Fibroblast of lung (primary cell): ENCODE measurements at regions not wholly inside any gene's neighbourhood (a gene's known extent, or its start where the extent isn't known, plus 50 kb on each side); places are given as distances from the start of the nearest gene placed in this dataset.

Experiments
- DNase-seq, 2 donors: peaks; one replicate each; pipeline versions ENCODE4 v3.0.0 to v3.0.0-alpha.2; 2010; ENCODE audit warnings: low read depth in 2 of 2
- H2AFZ ChIP-seq: 2 replicates; pipeline ENCODE4 v1.5.1; 2012; ENCODE audit warnings: low read length, control low read depth, inconsistent platforms
- H3K27ac ChIP-seq: 2 replicates; pipeline ENCODE4 v1.5.1; 2011; ENCODE audit warnings: low read length, control low read depth; ENCODE audit not compliant: insufficient read depth
- H3K27me3 ChIP-seq: 2 replicates; pipeline ENCODE4 v1.5.1; 2011; ENCODE audit warnings: mild to moderate bottlenecking, low read length; ENCODE audit not compliant: control insufficient read depth, insufficient read depth
- H3K36me3 ChIP-seq: 2 replicates; pipeline ENCODE4 v1.5.1; 2011; ENCODE audit warnings: low read length; ENCODE audit not compliant: control insufficient read depth, insufficient read depth
- H3K4me1 ChIP-seq: 2 replicates; pipeline ENCODE4 v1.5.1; 2011; ENCODE audit warnings: low read length; ENCODE audit not compliant: control insufficient read depth, insufficient read depth; ENCODE audit errors: extremely low read depth
- H3K4me2 ChIP-seq: 2 replicates; pipeline ENCODE4 v1.5.1; 2011; ENCODE audit warnings: low read length, control low read depth; ENCODE audit not compliant: insufficient read depth; ENCODE audit errors: extremely low read depth
- H3K4me3 ChIP-seq, 4 experiments: fragments of 200-600 bp in 1 of 4; sonication (generic) in 1 of 4; replicated peaks in 1 of 4; 2 replicates each; pipeline ENCODE4 v1.5.1; 2011 to 2016; ENCODE audit warnings: low read length in 4 of 4, low read depth in 3 of 4, mild to moderate bottlenecking in 3 of 4, control low read depth in 2 of 4, inconsistent platforms in 1 of 4, mixed read lengths in 1 of 4; ENCODE audit not compliant: insufficient read depth in 1 of 4; ENCODE audit errors: control extremely low read depth in 1 of 4
- H3K79me2 ChIP-seq: 2 replicates; pipeline ENCODE4 v1.5.1; 2012; ENCODE audit warnings: mild to moderate bottlenecking, low read length, inconsistent platforms; ENCODE audit not compliant: control insufficient read depth, insufficient read depth
- H3K9ac ChIP-seq: 2 replicates; pipeline ENCODE4 v1.5.1; 2011; ENCODE audit warnings: mild to moderate bottlenecking, low read length, control low read depth; ENCODE audit not compliant: insufficient read depth
- H3K9me3 ChIP-seq: 2 replicates; pipeline ENCODE4 v1.5.1; 2012; ENCODE audit warnings: low read depth, low read length; ENCODE audit not compliant: control insufficient read depth, insufficient read depth
- H4K20me1 ChIP-seq: 2 replicates; pipeline ENCODE4 v1.5.1; 2011; ENCODE audit warnings: low read length; ENCODE audit not compliant: control insufficient read depth, insufficient read depth; ENCODE audit errors: extremely low read depth
- EZH2 ChIP-seq: IDR thresholded peaks from 2 replicates; pipeline ENCODE4 v1.5.1; 2012; ENCODE audit warnings: low read length, control low read depth, mild to moderate bottlenecking; ENCODE audit errors: missing control alignments
- TF ChIP-seq, protein P1 (sequence below), 2 donors: IDR thresholded peaks in 1 of 2; conservative IDR thresholded peaks in 1 of 2; 1 replicate in 1 of 2; 2 replicates in 1 of 2; pipeline ENCODE4 v1.5.1; 2011 to 2012; ENCODE audit warnings: low read length in 2 of 2, control low read depth in 1 of 2, inconsistent platforms in 1 of 2, low read depth in 1 of 2, mild to moderate bottlenecking in 1 of 2

DNA sequence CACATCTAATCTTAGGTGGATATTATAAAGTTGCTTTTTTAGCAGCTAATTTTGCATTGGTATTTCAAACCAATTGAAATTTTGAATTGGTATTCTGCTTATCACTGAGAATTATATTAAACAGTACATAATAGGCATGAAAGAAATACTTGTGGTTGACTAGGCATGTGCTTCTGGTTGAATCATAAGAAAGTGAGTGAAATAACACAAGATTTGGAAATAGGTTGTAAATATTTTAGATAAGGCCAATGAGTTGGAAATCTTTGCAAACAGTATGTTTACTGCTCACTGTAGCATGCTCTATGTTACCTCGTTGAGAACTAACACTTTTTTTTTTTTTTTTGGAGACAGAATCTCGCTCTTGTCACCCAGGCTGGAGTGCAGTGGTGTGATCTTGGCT is 66.8 kb upstream of the RFC3 start:
- H3K4me2 ChIP-seq: no peak overlapping the region
- no peak overlapping the region for H3K27ac ChIP-seq
- no peak overlapping the region for H2AFZ ChIP-seq
- H3K36me3 ChIP-seq: no peaks in the 10 kb centered on the region
- DNase-seq: peak; percentile 50 to 88
- no peaks in the 10 kb centered on the region for H4K20me1 ChIP-seq
- H3K9me3 ChIP-seq: no peaks in the 10 kb centered on the region
- H3K4me1 ChIP-seq: no peaks in the 10 kb centered on the region
- H3K9ac ChIP-seq: no peak overlapping the region
- TF ChIP-seq, protein P1, sequence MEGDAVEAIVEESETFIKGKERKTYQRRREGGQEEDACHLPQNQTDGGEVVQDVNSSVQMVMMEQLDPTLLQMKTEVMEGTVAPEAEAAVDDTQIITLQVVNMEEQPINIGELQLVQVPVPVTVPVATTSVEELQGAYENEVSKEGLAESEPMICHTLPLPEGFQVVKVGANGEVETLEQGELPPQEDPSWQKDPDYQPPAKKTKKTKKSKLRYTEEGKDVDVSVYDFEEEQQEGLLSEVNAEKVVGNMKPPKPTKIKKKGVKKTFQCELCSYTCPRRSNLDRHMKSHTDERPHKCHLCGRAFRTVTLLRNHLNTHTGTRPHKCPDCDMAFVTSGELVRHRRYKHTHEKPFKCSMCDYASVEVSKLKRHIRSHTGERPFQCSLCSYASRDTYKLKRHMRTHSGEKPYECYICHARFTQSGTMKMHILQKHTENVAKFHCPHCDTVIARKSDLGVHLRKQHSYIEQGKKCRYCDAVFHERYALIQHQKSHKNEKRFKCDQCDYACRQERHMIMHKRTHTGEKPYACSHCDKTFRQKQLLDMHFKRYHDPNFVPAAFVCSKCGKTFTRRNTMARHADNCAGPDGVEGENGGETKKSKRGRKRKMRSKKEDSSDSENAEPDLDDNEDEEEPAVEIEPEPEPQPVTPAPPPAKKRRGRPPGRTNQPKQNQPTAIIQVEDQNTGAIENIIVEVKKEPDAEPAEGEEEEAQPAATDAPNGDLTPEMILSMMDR (conservative IDR thresholded peaks at IDR 0.05 in 1 of 2, IDR thresholded peaks at IDR 0.05 in 1 of 2; ENCODE audit: low read depth in 1 of 2, low read length in 2 of 2): no peak
- TF ChIP-seq EZH2: no peak
- no peak overlapping the region for H3K4me3 ChIP-seq
- H3K79me2 ChIP-seq: no peaks in the 10 kb centered on the region
- H3K27me3 ChIP-seq: no peaks in the 10 kb centered on the region

DNA sequence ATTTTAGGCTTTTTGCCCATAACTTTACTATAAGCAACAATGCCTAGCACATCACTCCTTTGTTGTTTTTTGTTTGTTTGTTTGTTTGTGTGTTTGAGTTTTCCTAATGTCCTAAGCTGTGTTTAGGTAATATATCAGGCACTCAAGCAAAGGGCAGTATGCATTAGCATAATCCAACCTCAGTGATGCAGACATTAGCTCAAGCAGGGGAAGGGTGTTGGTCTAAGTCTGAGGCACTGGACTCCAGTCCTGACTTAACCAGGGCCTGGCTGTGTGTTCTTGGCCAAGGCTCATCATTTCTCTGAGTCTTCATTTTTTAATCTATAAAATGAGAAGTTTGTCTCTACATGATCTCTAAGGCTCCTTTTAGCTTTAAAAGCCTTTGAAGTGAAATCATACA is 65.9 kb upstream of the RFC3 start:
- Histone ChIP-seq H3K4me1 (no peaks in the 10 kb centered on the region), H3K4me2 (no peak overlapping the region), H3K79me2 (no peaks in the 10 kb centered on the region), H3K9ac (no peak overlapping the region), H2AFZ (no peak overlapping the region), H3K36me3 (no peaks in the 10 kb centered on the region), H3K4me3 (no peak overlapping the region), H3K27me3 (no peaks in the 10 kb centered on the region), H3K27ac (no peak overlapping the region), H4K20me1 (no peaks in the 10 kb centered on the region), H3K9me3 (no peaks in the 10 kb centered on the region)
- TF ChIP-seq, protein P1 (conservative IDR thresholded peaks at IDR 0.05 in 1 of 2, IDR thresholded peaks at IDR 0.05 in 1 of 2; ENCODE audit: low read depth in 1 of 2, low read length in 2 of 2): no peak
- TF ChIP-seq EZH2: no peak
- DNase-seq: no peak

DNA sequence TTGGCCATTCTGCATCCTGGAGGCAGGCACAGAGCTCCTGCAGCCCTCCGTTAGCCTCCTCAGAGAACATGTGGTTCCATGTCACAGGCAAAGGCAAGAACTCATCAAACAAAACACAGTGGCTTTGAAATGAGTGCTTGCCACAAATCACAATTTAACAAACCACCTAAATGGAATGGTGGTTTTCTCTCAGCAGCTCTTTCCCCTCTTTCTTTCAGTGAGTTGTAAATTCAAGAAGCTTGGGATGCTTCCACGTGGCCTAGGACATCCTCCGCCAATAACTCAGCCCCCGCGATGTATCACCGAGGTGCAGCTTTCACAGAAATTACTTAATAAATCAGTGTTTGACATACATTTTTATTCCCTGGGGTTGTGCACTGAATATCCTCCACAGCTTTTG is 65.4 kb upstream of the RFC3 start:
- Histone ChIP-seq H3K27me3 (no peaks in the 10 kb centered on the region), H3K9ac (no peak overlapping the region), H3K4me2 (no peak overlapping the region), H3K27ac (no peak overlapping the region), H3K79me2 (no peaks in the 10 kb centered on the region), H3K4me1 (no peaks in the 10 kb centered on the region), H4K20me1 (no peaks in the 10 kb centered on the region), H3K9me3 (no peaks in the 10 kb centered on the region), H3K4me3 (no peak overlapping the region), H2AFZ (no peak overlapping the region), H3K36me3 (no peaks in the 10 kb centered on the region)
- no peak for TF ChIP-seq EZH2
- TF ChIP-seq, protein P1 (conservative IDR thresholded peaks at IDR 0.05 in 1 of 2, IDR thresholded peaks at IDR 0.05 in 1 of 2; ENCODE audit: low read depth in 1 of 2, low read length in 2 of 2): no peak
- DNase-seq: no peak
